ENCODE measurements at regions not wholly inside any gene's neighbourhood (a gene's known extent, or its start where the extent isn't known, plus 50 kb on each side); places are given as distances from the start of the nearest gene placed in this dataset.
"Not testable (repeated sequence)": the region's sequence is repeated elsewhere in the genome, so short reads cannot be mapped to it uniquely, and the experiment has no call there.

GRCh38 chr13:22952018-22952417 is 228.8 kb upstream of the SGCG start:
- not testable (repeated sequence) for TF ChIP-seq SIN3A (conservative IDR thresholded peaks at IDR 0.05 in 1 of 2, IDR thresholded peaks at IDR 0.05 in 1 of 2; ENCODE audit: low read depth in 1 of 2, low read length in 2 of 2); TEAD4 (IDR thresholded peaks at IDR 0.05; ENCODE audit: low read depth, low read length); EP300 (IDR thresholded peaks at IDR 0.05; ENCODE audit: borderline replicate concordance in 1 of 2, low read depth in 2 of 2, low read length in 2 of 2); POLR2A (IDR thresholded peaks at IDR 0.05; ENCODE audit: control extremely low read depth in 1 of 2, low read depth in 2 of 2, low read length in 2 of 2); CTCF (IDR thresholded peaks at IDR 0.05; ENCODE audit: control extremely low read depth in 1 of 3, insufficient read depth in 1 of 3, low read depth in 1 of 3, low read length in 3 of 3)
